HG03457 (cell line): ENCODE measurements at regions not wholly inside any gene's neighbourhood (a gene's known extent, or its start where the extent isn't known, plus 50 kb on each side); places are given as distances from the start of the nearest gene placed in this dataset.

ENCODE experiments used
- ATAC-seq: cut with Tn5 transposase; IDR thresholded peaks from one replicate; pipeline ENCODE4 v1.9.1; 2021; ENCODE audit warnings: moderate number of reproducible peaks; ENCODE audit not compliant: unreplicated experiment

DNA sequence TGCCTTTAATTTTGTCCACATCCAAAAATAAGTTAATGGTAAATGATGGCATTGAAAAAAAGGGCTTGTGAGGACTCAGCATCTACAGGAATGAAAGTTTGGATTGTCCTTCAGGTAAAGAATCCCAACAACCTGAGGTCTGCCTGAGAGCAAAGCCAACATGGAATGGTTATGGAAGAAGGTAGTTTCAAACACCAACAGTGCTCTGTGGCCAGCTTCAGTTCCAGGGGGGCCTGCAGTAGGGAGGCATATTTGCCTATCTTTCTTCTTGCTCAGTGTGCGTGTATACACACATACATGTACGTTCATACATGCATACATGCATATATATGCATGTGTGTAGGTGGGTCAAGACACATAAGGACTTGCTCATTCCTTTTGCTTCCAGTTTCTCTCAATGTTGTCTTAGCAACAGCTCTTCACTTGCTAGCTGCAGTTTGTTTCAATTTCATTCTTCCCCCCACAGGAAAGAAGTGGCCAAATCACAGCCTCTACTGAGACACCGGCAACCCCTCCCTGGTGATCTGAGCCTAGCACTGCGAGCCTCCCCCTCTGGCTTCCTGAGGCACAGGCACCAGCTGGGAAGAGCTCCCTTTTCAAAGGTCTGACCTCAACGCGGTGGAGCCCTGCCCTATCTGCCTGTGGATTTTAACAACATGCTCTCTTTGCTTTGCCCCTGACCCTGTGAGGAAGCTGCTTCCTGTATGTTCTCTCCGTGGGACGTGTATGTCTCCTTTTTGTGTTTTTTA is 146.2 kb downstream of the KLF13 start:
- ATAC-seq = peak; percentile 74

GRCh38 chr15:31473385-31474058 is 146.9 kb downstream of the KLF13 start:
- no peak for ATAC-seq

DNA sequence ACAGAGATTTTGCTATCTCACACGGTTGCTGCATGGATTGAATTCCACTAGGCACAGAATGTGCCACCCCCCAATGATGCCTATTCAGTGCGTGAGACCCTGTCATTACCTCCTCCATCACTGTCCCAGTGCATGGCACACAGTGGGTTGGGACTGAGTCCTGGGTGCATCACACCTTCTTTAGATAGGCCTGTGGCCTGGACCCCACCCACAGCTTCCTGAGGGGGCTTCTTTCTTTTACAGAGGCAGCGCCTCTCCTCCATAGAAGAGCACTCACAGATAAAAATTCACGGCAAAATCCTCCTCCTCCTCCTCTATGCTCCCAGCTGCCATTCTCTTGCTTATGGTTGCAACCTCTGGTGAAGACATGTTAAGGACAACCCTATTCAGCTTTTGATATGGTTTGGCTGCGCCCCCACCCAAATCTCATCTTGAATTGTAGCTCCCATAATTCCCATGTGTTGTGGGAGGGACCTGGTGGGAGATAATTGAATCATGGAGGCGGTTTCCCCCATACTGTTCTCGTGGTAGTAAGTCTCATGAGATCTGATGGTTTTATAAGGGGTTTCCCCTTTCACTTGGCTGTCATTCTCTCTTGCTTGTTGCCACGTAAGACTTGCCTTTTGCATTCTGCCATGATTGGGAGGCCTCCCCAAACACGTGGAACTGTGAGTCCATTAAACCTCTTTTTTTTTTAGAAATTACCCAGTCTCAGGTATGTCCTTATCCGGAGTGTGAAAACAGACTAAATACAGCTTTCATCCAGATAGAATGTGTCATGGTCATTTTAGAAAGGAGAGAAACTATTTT is 147.6 kb downstream of the KLF13 start:
- no peak for ATAC-seq

- no peak for ATAC-seq
Measured at GRCh38 chr15:31476236-31476810, 149.7 kb downstream of the KLF13 start.

GRCh38 chr15:31476866-31477265 is 150.2 kb downstream of the KLF13 start:
- no peak for ATAC-seq

DNA sequence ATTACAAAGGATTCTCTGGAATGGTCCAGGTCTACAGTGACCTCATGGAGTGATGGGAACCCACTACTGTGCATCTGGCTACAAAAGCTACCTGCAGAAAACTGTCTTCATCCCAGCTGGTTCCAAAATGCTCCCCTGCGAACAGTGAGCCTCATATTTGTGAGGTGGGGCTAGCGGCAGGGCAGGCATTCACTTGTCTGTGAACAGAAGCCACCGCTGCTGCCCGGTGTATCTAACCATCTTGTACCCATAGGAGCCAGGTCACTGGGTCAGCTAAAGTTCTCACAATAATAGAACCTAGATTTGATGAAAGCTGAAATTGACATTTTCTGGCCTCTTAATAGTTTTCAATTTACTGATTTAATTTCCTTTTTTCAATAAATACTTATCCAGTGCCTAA is 150.7 kb downstream of the KLF13 start:
- ATAC-seq = no peak

DNA sequence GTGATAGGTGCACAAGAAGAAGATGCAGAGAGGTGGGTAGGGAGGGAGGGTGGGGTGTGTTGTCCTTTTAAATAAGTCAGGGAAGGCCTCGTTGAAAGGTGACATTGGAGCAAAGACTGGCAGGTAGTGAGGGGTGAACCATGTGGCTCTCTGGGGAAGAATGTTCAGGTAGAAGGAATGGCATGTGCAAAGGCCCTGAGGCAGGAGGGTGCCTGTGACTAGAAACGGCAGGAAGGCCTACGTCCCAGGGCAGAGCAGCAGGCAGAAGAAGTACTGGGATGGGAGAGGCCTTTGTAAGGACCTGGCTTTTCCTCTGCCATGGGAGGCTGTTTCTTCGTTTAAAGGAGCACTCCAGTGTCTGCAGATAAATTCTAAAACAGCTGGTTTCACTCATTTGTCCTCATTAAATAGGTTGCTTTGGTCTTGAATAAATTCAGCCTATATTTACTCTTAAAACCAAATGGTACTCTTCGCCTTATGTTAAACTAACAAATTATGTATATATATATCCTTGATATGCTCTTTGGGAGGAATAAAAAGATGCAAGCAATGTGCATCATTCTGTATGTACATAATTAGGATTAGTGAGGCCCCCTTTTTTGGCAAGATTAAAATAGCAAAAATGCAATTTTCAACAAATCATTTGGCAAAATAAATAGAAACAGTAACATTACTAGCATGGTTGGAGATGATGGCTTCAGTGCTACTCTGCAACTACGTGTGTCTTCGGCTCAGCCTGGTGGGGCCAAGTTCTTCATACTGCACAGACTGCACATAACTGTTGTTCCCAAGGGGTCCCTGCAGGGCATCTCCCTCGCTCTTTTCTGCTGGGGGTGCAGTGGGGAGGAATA is 151.4 kb downstream of the KLF13 start:
- ATAC-seq = no peak

GRCh38 chr15:31478702-31479221 is 152.1 kb downstream of the KLF13 start:
- ATAC-seq = no peak

- ATAC-seq = no peak
Measured at GRCh38 chr15:31480356-31481025, 153.9 kb downstream of the KLF13 start.

DNA sequence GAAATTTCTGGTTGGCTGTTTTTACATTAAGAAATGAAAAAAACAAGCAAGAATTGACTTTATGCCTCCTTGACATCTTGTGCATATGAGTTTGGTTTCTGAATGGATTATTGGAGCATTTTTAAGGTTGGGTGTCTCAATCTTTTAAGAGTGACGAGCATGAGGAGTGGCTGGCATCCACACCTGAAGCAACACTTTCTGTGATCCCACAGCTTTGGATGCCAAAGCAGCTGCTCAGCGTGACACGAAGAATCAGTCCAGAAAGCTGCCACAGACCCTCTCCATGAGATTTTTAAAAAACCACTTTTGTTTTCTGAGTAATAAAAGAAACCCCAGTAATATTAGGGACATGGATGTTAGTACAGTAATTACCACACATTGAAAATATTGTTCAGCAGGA is 154.5 kb downstream of the KLF13 start:
- no peak for ATAC-seq

DNA sequence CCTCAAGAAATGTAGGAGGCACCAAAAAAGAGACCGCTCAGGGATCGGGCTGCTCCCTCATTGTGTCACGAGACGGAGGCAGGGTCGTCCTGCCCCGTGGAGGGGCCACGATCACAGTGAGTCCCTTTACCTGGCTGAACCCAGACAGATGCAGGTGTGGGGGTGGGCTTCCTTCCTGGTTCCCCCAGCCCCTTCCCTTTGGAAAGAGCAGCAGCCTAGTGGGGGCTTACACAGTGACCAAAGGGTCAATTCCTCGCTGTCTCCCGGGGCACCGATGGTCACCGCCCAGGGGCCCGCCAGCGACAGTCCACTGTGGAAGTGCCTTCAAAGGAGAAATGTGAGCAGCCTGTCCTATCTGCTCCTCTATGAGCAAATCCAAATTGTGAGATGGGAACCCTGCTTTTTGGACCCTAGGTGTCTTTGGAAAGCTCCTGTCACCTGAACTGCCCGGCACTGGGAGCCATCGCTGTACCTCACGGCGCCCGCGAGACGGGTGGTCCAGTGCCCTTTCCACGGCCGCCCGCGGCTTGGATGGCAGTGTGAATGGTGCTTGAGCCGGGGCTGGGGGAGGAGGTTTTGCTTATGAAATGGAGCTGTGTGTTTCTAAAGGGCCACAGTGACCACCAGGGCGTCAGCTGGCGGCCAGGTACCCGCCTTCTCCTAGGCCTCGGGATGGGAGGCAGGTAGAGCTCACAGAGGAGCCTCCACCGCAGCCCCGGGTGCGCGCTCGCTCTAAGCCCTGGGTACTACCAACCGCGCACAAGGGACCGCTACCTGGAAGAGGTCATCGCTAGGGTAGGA is 155.7 kb downstream of the KLF13 start:
- ATAC-seq = no peak

- no peak for ATAC-seq
Measured at GRCh38 chr15:31483053-31483985, 156.7 kb downstream of the KLF13 start.

DNA sequence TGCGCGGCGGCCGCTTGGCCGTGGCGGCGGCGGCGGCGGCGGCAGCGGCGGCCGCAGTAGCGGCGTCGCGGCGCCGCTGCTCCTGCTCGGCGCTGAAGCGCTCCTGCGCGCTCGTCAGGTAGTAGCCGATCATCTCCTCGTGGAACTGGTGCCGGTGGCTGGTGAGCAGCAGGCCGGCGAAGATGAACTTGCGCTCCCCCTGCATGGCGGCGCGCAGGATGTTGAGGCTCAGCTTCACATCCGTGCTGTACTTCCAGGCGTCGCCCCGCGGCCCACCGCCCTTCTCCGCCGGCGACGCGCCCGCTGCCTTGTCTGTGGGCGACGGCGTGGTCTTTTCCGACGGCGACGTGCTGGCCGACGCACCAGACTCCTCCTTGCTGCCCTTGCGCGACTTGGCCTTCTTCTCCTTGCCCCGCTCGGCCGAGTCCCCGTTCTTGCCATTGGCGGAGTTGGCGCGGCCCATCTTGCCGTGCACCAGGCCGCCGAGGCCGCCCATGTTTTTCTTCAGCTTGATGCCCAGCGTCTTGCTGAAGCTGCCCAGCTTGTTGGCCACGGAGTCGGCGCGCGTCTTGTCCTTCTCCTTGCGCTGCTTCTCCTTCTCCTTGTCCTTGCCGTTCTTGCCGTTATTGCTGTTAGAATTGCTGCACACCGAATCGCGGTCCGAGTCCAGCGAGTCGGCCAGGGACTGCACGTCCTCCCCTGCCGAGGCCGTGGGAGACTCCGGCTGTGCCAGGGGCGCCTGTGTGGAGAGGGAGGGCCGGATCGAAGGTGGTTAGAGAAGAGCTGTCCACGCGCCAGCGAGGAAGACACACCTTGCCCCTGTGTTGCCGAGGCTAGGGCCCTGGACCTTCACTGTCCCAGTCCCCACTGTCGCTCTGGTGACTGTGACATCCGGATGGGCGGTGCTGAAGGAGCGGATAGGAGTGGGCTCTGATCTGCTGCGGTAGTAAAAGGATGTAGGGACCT is 157.6 kb downstream of the KLF13 start:
- ATAC-seq = no peak

DNA sequence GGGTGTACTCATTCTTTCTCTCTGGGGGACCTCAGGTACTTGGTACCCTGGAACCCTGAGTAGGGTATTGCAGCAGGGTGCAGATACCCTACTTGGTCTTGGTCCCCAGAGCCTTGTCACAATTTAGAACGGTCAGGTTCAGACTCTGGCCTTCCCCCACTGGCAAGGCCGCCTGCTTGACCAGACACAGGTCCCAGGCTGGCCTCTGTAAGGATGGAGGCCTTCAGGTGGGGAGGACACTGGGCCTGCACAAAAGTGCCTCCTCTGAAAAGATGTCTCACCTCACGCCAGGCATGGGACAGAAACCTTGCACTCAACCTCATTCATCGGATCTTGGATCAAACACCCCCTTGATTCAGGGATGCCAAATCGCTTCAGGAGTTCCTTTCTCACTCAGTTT is 158.4 kb downstream of the KLF13 start:
- ATAC-seq = no peak

DNA sequence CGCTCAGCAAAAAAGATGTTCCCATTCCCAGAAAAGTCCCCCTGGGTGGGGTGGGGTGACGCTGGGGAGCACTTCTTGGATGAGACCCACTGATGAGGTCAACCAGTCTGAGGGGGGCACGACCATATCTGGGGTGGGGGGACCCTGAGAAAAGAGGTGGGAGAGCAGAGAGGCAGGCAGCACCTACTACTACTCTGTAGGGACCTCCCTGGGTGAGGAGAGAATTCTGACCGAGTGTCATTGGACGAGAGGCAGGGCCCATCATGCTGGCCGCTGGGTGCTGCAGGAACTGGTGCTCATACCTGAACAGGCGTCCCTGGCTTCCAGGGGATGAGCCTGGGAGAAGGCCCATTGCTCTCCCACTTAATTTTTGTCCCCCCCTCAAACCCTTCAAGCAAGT is 158.8 kb downstream of the KLF13 start:
- no peak for ATAC-seq

- ATAC-seq = no peak
Measured at GRCh38 chr15:31485911-31486461, 159.4 kb downstream of the KLF13 start.
